ENCODE measurements at regions not wholly inside any gene's neighbourhood (a gene's known extent, or its start where the extent isn't known, plus 50 kb on each side); places are given as distances from the start of the nearest gene placed in this dataset.

DNA sequence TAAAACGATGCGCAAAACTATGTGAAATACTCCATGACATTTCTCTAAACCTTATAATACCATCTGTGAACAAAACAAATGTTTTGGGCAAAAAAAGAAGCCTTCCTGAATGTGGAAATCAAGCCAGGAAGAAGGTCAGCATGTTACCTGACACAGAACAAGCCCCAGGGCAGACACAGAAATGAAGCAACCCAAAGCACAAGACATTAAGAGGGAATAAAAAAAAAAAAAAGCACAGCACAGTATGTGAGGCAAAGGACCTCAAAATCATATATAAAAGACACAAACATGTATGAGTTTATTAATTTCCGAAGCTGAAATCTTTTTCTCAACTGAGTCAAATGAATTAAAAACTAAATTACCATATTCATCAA is 161.8 kb downstream of the SKIDA1 start (continued):
- TF ChIP-seq, protein P1, sequence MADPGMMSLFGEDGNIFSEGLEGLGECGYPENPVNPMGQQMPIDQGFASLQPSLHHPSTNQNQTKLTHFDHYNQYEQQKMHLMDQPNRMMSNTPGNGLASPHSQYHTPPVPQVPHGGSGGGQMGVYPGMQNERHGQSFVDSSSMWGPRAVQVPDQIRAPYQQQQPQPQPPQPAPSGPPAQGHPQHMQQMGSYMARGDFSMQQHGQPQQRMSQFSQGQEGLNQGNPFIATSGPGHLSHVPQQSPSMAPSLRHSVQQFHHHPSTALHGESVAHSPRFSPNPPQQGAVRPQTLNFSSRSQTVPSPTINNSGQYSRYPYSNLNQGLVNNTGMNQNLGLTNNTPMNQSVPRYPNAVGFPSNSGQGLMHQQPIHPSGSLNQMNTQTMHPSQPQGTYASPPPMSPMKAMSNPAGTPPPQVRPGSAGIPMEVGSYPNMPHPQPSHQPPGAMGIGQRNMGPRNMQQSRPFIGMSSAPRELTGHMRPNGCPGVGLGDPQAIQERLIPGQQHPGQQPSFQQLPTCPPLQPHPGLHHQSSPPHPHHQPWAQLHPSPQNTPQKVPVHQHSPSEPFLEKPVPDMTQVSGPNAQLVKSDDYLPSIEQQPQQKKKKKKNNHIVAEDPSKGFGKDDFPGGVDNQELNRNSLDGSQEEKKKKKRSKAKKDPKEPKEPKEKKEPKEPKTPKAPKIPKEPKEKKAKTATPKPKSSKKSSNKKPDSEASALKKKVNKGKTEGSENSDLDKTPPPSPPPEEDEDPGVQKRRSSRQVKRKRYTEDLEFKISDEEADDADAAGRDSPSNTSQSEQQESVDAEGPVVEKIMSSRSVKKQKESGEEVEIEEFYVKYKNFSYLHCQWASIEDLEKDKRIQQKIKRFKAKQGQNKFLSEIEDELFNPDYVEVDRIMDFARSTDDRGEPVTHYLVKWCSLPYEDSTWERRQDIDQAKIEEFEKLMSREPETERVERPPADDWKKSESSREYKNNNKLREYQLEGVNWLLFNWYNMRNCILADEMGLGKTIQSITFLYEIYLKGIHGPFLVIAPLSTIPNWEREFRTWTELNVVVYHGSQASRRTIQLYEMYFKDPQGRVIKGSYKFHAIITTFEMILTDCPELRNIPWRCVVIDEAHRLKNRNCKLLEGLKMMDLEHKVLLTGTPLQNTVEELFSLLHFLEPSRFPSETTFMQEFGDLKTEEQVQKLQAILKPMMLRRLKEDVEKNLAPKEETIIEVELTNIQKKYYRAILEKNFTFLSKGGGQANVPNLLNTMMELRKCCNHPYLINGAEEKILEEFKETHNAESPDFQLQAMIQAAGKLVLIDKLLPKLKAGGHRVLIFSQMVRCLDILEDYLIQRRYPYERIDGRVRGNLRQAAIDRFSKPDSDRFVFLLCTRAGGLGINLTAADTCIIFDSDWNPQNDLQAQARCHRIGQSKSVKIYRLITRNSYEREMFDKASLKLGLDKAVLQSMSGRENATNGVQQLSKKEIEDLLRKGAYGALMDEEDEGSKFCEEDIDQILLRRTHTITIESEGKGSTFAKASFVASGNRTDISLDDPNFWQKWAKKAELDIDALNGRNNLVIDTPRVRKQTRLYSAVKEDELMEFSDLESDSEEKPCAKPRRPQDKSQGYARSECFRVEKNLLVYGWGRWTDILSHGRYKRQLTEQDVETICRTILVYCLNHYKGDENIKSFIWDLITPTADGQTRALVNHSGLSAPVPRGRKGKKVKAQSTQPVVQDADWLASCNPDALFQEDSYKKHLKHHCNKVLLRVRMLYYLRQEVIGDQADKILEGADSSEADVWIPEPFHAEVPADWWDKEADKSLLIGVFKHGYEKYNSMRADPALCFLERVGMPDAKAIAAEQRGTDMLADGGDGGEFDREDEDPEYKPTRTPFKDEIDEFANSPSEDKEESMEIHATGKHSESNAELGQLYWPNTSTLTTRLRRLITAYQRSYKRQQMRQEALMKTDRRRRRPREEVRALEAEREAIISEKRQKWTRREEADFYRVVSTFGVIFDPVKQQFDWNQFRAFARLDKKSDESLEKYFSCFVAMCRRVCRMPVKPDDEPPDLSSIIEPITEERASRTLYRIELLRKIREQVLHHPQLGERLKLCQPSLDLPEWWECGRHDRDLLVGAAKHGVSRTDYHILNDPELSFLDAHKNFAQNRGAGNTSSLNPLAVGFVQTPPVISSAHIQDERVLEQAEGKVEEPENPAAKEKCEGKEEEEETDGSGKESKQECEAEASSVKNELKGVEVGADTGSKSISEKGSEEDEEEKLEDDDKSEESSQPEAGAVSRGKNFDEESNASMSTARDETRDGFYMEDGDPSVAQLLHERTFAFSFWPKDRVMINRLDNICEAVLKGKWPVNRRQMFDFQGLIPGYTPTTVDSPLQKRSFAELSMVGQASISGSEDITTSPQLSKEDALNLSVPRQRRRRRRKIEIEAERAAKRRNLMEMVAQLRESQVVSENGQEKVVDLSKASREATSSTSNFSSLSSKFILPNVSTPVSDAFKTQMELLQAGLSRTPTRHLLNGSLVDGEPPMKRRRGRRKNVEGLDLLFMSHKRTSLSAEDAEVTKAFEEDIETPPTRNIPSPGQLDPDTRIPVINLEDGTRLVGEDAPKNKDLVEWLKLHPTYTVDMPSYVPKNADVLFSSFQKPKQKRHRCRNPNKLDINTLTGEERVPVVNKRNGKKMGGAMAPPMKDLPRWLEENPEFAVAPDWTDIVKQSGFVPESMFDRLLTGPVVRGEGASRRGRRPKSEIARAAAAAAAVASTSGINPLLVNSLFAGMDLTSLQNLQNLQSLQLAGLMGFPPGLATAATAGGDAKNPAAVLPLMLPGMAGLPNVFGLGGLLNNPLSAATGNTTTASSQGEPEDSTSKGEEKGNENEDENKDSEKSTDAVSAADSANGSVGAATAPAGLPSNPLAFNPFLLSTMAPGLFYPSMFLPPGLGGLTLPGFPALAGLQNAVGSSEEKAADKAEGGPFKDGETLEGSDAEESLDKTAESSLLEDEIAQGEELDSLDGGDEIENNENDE (IDR thresholded peaks at IDR 0.05; ENCODE audit: insufficient replicate concordance, low read length), result no peak
